SKM-1 (cell line): ENCODE measurements at regions not wholly inside any gene's neighbourhood (a gene's known extent, or its start where the extent isn't known, plus 50 kb on each side); places are given as distances from the start of the nearest gene placed in this dataset.

Experiments
- DNase-seq: peaks from one replicate; lab custom pipeline; 2025; ENCODE audit not compliant: unreplicated experiment; lab: John Stamatoyannopoulos, UW

DNA sequence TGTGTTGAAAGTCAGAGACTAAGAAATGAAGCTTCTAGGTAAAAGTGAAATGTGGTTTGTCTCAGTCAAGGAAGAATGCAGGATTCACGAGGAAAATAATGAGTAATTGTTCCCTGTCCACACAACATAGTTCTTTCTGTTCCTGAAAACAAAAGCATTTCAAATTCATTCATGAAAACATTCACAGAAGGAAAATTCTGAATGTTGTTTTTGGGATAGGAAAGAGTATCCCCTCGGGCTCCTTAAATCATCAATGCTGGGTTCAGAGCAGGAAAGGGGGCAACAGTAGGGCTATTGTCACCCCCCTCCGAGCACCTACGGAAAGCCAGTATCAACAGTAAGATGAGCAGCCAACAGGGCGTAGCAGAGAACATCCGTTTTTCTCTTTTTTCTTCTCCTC, 769.9 kb upstream of the ADAMTS16 start:
- no peak for DNase-seq

DNA sequence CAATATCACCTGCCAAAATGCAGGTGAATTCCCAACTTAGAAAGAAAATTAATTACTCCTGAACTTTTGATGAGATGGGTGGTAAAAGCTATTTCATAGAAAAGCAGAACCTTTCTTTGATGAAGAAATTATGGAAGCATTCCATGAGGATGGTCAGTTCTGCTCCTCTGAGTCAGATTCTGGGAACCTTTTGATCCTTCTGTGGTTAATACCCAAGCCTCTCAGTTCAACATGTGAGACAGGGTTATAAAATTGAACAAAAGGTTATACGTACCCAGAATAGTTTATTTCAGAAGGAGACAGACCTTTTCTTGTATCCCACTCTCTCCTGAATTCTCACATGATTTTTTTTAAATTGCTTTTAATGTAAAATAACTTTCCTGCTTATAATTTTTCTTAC, 767.6 kb upstream of the ADAMTS16 start:
- no peak for DNase-seq

DNA sequence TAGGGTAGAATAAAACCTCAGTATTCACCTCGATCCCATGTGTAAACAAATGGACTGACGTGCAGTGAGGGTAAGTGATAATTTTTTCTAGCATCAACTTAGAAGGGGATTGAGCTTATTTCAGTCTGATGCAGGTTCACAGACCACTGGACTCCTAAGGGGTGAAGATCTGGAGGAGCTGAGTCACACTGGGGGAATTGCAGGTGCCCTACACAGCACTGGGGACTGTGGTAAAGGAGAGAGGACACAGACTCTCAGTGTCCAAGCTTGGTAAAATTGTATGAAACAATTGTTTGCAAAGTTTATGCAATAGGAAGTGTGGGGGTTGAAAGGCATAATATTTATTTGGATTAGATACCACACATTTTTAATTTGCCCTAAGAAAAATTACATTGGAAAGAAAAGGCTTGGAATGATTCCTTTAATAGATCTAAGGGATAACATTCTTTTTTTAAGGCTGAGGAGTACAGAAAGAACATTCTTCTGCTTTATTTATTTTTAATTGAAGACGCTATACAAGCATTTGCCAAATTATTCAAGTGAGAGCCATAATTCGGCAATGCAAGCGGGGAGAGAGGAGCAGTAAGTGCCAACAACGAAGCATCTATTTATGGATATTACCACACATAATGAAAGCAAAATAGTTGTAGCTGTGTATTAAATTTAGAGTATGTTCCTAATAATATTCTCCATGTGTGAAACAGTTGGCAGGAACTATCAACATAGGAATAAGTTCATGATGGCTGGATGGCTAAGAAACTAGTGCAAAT, 766.9 kb upstream of the ADAMTS16 start:
- no peak for DNase-seq

DNA sequence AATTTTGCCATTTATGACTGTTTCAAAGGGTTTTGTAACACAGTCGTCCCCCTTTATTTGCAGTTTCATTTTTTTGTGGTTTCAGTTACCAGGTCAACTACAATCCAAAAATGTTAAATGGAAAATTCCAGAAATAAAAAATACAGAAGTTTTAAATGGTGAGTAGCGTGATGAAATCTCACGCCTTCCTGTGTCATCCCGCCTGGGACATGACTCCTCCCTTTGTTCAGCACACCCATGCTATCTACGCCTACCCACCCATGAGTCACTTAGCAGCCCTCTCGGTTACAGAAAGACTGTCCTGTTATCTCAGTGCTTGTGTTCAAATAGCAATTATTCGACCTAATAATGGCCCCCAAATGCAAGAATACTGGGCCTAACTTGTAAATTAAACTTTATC, 765.3 kb upstream of the ADAMTS16 start:
- no peak for DNase-seq

DNA sequence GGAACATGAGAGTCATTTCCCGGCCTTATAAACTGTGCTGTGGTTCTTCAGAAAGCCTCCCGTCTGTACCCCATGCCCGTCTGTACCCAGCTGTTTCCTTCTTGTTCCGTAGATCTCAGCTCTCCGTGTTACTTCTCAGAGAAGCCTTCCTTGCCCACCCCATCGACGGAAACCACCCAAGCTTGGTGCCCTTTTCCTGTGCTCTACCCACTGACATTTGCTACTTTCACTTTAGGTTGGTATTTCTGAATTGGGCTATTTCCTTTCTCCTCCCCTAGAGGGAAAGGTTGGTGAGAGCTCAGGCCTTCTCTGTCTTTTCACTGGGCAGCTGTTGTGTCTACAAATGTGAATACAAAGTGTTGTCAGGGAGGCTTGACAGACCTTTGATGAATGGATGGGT, 764.5 kb upstream of the ADAMTS16 start:
- no peak for DNase-seq

DNA sequence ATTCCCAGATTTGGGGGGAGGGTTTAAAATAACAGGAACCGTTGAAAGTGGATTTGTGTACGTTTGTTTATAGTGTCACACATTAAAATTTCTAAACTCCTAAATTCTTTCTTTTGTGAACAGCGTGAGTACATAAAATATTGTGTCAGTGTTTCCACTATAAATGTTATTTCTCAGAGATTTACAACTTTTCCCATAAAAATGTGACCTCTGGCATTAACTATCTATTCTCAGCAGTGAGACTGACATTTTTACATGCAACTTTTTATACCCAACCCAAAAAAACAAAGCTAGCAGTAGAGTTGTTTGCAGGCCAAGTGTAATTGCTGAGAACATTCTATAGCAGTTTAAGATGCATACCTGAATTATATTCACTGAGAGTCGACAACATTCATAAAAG, 757.0 kb upstream of the ADAMTS16 start:
- DNase-seq: no peak

DNA sequence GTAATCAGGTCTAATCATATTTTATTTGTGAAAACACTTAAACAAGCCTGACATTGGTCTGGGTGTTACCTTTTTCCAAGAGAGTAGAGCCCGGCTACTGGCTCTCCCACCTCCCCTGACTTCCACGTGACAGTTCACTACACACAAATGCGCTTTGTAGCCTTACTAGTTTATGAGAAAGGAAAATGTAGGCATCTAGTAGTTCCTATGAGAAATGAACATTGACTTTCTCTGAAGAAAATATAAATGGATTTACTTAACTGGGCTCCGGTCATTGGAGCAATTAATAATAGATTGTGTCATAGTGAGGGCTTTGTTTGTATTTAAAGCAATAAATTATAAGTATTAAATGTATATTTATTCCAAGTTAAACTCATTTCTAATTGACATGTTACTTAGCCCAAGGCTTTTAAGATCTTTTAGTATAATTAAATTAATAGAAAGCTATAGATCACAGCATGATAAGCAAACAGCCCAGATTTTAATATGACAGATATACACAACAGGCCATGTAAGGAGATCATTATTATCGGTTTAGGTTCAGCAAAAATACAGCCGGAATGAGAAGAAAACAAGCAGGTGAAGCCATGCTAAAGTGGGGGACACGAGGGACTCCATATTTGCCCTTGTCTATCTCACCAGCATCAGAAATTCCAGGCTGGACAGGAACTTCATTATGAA, 756.5 kb upstream of the ADAMTS16 start:
- DNase-seq: no peak

DNA sequence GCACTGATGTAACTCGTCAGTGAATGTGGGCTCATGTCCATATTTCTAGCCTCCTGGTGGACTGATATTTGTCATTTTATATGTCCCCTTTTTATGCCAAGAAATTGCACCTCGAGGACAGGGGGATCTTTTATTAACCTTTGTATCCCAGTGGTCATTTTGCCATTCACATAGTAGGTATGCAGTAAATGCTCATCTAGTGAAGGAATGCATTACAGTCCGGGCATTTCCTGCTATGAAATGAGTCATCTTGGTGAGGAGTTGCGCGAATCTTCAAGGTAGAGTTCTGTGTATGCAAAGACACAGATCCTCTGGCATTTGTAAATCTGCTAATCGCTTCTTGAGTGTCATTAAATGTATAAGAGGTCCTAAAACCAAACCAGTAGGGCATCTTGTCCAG, 755.5 kb upstream of the ADAMTS16 start:
- DNase-seq: no peak

DNA sequence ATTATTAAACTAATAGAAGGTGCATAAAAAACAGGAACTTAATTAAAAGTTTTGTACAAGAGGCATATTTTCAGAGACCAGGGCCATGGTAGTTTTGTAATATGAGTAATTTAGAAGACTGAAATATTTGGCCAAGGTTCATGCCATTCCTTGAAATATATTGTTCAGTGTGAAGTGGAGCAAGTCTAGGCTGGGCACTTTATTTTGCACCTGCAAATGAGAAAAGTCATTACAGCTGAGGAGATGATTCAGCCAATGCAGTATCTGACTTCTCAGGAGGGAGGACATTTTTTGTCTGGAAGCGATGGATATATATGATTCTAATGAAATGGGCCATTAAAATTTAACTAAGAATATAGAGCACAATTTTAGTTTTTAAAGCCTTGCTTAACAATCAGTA, 754.0 kb upstream of the ADAMTS16 start:
- DNase-seq: no peak

DNA sequence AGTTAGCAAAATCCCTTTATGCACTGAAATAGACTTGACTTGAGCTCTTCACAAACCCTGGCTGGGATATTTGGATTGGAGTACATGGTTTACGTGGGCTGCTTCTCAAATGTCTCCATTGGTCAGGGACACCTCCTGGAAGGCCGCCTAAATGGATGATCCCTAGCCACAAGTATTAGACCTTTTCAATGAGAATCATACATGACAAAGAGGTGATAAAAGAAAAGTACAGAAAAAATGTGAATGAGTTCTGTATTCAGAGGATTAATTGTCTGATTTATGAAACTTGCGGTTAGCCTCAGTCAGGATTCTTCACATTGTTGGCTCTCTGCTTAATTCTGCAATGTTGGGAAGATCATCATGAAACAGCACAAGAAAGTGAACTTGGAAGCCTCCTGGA, 752.8 kb upstream of the ADAMTS16 start:
- no peak for DNase-seq

DNA sequence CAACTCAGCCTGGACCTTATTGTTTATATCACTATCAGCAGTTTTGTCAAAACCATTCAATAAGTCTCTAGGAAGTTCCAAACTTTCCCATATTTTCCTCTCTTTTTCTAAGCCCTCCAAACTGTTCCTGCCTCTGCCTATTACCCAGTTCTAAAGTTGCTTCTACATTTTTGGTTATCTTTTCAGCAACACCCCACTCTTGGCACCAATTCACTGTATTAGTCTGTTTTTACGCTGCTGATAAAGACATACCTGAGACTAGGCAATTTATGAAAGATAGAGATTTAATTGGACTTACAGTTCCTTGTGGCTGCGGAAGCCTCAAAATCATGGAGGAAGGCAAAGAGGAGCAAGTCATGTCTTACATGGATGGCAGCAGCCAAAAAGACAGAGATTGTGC, 744.4 kb upstream of the ADAMTS16 start:
- no peak for DNase-seq

DNA sequence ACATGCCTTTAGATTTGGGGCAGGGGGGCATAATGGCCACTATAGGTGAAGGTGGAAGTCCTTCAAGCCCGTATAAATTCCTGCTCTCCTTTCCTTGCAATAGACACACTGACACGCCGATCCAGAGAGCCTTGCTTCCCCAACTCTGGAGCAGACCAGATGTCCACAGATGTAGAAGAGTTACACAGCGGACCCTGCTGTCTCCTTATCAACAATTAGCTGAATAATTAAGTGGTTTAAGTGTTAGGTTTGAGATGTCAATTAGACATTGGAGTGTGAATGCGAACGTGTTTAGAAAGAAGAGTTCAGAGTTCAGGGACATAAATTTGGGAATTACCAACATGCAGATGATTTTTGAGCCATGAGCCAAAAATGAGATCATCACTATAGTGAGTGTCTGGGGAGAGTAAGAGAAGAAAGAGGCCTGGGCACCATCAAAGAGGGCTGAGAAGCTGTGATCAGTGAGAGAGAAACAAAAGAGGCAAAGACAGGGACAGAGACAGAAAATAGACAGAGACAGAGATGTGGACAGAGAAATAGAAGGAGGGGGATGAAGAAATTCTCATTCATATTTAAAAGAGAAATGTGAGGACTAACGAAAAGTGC, 734.4 kb upstream of the ADAMTS16 start:
- DNase-seq: no peak

DNA sequence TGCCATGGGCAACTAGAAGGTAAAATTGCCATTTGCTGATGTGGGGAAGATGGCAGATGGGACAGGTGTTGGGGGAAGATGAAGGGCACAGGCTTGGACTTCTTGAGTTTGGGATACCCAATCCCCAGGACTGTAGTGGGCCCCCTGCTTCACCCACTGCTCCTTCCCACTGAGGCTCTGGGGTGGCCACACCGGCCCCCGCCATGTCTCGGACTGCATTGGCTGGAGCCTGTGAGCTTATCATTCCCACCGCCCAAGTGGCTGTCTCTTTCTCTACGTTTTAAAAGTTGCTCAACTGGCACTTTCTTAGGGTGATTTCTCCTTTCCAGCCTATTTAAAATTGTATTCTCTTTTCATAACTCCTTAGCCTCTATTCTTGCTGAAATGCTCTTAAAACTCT, 730.0 kb upstream of the ADAMTS16 start:
- no peak for DNase-seq

DNA sequence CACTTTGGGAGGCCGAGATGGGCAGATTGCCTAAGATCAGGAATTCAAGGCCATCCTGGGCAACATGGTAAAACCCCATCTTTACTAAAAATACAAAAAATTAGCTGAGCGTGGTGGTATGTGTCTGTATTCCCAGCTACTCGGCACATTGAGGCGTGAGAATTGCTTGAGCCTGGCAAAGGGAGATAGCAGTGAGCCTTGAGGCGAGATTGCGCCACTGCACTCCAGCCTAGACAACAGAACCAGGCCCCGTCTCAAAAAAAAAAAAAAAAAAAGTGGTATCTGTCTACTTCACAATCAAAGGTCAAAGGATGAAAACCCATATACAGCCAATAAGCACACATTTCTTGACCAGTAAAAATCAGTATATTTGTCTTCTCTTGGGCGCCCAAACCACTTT, 728.5 kb upstream of the ADAMTS16 start:
- no peak for DNase-seq

DNA sequence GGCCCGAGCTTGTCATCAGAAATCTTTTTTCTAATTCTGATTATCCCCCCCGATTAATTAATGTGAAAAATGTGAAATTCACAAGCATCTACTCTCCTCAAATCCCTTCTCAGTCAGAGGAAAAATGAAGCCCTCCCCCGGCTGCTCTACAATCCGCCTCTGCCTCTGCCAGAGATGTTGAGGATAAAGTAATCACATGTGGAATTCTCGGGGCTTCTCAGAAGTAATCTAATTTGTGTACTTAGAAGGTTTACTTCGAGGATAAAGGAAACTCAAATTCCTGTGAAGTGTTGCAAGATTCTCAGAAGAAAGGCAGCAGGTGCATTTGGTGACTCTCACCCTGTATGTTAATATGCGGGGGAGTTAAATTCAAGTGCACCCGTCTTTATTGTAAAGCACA, 726.1 kb upstream of the ADAMTS16 start:
- no peak for DNase-seq

DNA sequence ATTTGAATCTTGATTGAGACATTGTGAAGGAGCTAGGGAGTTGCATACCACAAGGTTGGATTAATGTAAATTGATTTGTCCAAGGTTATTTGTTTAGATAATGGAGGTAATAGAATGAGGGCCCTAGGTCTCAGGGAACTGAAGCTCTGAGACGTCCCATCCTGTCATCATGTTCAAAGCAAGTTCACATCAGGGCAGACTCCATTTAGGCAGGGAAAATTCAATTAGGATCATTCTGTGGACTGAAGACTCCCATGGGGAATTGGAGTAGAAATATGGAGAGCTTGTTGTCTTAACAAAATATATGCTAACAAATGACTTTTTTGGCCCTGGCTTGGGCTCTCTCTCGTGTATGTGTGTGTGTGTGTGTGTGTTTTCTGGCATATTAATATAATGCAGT, 722.0 kb upstream of the ADAMTS16 start:
- no peak for DNase-seq

DNA sequence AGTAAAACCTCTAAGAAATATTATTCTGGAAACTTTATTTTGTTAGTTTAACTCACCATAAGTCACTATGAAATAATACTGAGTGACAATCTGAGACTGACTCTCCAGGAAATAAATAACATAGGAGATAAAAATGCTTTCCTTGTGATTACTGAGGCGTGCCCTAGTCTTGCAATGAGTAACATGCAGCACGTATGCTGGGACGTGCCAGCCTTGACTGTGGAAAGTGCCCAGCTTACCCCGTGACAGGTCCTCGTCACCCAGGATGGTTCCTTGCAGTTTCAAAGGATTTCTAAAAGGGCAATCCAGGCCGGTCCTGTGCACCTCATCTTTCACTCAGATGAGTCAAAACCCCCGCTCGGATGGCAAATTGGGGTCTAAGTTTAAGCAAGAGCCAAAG, 720.8 kb upstream of the ADAMTS16 start:
- DNase-seq: no peak

DNA sequence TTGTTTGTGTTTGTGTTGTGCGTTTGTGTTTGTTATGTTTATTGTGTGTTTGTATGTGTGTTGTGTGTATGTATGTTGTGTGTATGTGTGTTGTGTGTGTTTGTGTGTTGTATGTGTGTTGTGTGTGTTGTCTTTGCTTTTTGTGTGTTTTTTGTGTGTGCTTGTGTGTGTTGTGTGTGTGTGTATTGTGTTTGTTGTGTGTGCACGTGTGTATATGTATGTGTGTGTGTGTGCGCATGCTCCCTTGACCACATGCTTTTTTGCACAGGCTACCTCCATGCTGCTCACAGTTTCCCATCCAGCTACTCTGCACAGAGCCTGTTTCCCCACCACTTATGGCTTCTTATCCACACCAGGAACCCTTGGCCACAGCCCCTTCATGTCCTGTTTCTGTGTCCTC, 720.0 kb upstream of the ADAMTS16 start:
- DNase-seq: no peak

DNA sequence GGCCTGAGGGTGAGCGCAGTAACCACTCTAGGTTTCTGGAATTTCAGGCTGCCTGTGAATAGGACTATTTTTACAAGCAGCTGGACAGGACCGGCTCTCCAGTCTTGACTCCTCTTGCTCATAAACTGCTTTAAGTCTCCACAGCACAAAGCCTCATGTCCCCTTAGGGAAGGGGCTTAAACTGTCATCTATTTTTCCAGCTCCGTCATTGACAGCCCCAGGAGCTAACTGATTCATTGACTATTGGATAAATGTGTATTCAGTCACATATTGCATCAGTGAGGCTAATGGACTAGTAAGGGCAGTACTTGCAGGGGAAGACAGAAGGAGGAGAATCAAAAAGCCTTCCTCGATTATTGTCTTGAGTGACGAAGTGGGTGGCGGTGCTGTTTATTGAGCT, 719.4 kb upstream of the ADAMTS16 start:
- DNase-seq: no peak

DNA sequence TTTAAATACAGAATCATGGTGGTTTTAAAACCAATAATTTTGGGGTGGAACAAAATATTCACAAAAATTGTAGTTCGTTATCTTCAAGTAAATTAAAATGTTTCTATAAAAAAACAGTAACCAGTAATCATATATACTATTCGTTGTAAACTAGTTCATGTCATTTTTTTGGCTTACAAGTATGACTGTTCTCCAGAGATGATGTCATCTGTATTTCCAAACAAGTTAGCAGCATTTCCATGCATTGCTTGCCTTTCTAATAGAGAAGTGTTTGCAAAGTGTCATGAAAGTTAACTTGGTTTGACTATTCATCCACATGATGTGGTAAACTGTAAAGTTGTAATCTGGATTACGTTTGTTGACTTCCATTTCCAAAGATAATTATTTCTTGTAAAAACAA, 717.9 kb upstream of the ADAMTS16 start:
- no peak for DNase-seq

DNA sequence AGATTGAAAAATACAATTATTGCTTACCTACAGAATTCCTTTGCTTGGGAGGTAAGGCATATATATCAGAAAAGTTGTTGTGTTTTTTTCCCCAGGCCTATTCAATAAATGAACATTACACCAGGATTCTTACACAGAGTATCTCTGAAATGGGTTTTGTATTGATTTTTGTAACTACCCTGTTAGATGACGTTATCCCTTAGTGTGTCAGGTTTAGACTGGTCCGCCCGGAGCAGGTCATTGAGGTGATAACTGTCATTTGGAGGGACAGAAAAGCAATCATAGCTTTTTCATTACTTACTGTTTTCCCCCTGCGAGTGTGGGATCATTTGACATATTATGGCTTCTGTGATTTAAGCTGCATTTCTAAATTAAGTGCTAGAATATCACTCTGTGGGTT, 715.2 kb upstream of the ADAMTS16 start:
- DNase-seq: no peak

DNA sequence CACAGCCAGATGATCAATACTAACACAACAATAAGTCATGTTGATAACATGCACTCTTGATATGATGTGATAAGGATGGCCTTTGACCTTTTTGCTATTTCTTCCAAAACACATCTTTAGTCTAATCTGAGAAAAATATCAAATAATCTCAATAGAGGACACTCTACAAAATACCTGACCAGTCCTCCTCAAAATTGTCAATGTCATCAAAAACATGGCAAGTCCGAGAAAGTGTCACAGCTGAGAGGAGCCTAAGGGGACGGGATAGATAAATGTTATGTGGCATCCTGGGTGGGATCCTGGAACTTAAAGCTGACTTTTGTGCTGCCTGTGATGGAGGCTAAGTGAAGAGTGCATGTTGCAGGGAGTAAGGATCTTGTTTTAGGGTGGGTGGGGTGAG, 699.6 kb upstream of the ADAMTS16 start:
- no peak for DNase-seq

DNA sequence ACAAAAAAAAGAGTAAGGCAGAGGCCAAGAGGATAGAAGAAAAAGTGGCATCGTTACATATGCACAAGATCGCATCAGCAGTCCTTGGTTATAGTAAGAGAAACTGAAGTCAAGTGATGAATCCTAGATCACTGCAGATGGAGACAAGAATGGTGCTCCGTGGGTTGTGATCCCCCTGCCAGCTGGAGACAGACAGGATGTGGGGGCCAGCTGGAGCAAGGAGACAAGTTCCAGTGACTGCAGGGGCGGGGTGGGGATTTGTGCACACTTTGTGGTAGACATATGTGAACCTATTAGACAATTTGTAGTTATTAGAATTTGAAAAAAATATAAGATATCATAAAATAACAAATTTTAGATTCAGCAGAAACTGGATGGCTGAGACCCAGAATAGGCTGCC, 697.9 kb upstream of the ADAMTS16 start:
- DNase-seq: no peak
